Right forelimb (tissue), 1 donor: ENCODE measurements at regions not wholly inside any gene's neighbourhood (a gene's known extent, or its start where the extent isn't known, plus 50 kb on each side); places are given as distances from the start of the nearest gene placed in this dataset.

Experiments
- DNase-seq: peaks from one replicate; pipeline ENCODE4 v3.0.0-alpha.2; 2018

GRCh38 chr3:99176169-99176964, 274.9 kb upstream of the DCBLD2 start:
- no peak for DNase-seq

- DNase-seq = no peak
Measured at GRCh38 chr3:99175276-99175812, 273.8 kb upstream of the DCBLD2 start.

- no peak for DNase-seq
Measured at GRCh38 chr3:99172736-99173657, 271.5 kb upstream of the DCBLD2 start.

- no peak for DNase-seq
Measured at GRCh38 chr3:99171800-99172199, 270.3 kb upstream of the DCBLD2 start.

GRCh38 chr3:99170867-99171517, 269.5 kb upstream of the DCBLD2 start:
- DNase-seq = no peak

- DNase-seq = no peak
Measured at GRCh38 chr3:99167071-99167470, 265.6 kb upstream of the DCBLD2 start.

- DNase-seq = no peak
Measured at GRCh38 chr3:99163314-99163713, 261.8 kb upstream of the DCBLD2 start.

GRCh38 chr3:99159220-99159762, 257.8 kb upstream of the DCBLD2 start:
- DNase-seq = no peak

- no peak for DNase-seq
Measured at GRCh38 chr3:99145031-99145430, 243.5 kb upstream of the DCBLD2 start.

GRCh38 chr3:99143493-99143892, 242.0 kb upstream of the DCBLD2 start:
- no peak for DNase-seq

- DNase-seq = no peak
Measured at GRCh38 chr3:99134986-99135385, 233.5 kb upstream of the DCBLD2 start.

- DNase-seq = no peak
Measured at GRCh38 chr3:99131876-99132275, 230.4 kb upstream of the DCBLD2 start.

GRCh38 chr3:99128725-99129505, 227.4 kb upstream of the DCBLD2 start:
- no peak for DNase-seq

- DNase-seq = no peak
Measured at GRCh38 chr3:99128235-99128634, 226.7 kb upstream of the DCBLD2 start.

- DNase-seq = no peak
Measured at GRCh38 chr3:99126316-99126715, 224.8 kb upstream of the DCBLD2 start.

- no peak for DNase-seq
Measured at GRCh38 chr3:99119385-99119784, 217.9 kb upstream of the DCBLD2 start.

- DNase-seq = no peak
Measured at GRCh38 chr3:99118381-99118780, 216.9 kb upstream of the DCBLD2 start.

- DNase-seq = no peak
Measured at GRCh38 chr3:99114565-99115291, 213.2 kb upstream of the DCBLD2 start.

- DNase-seq = no peak
Measured at GRCh38 chr3:99111235-99111634, 209.7 kb upstream of the DCBLD2 start.

- no peak for DNase-seq
Measured at GRCh38 chr3:99110401-99110800, 208.9 kb upstream of the DCBLD2 start.

- DNase-seq = no peak
Measured at GRCh38 chr3:99108508-99108907, 207.0 kb upstream of the DCBLD2 start.
